ENCODE measurements at regions not wholly inside any gene's neighbourhood (a gene's known extent, or its start where the extent isn't known, plus 50 kb on each side); places are given as distances from the start of the nearest gene placed in this dataset.
A peak's percentile ranks its signal among the peaks of the same experiment; 100 is the strongest.

- Mint-ChIP-seq H3K9me3 (ENCODE audit: unreplicated experiment) (no peaks in the 10 kb centered on the region), H3K27ac (ENCODE audit: unreplicated experiment) (no peak overlapping the region), H3K27me3 (ENCODE audit: unreplicated experiment) (peaks cover 1% of the 10 kb centered on the region), H3K4me3 (ENCODE audit: unreplicated experiment) (no peak overlapping the region), H3K36me3 (ENCODE audit: low read depth, unreplicated experiment) (peaks cover 3% of the 10 kb centered on the region), H3K4me1 (ENCODE audit: unreplicated experiment) (no peaks in the 10 kb centered on the region)
- DNase-seq (ENCODE audit: low spot score): no peak
- no peak for TF ChIP-seq CTCF (IDR thresholded peaks at IDR 0.05; ENCODE audit: unreplicated experiment)
These were observed 70.4 kb upstream of the UQCRFS1 start for GRCh38 chr19:29283366-29283765.

GRCh38 chr19:29285187-29285687 lies 72.3 kb upstream of the UQCRFS1 start:
- DNase-seq (ENCODE audit: low spot score): no peak
- Mint-ChIP-seq H3K27ac (ENCODE audit: unreplicated experiment) (no peak overlapping the region), H3K9me3 (ENCODE audit: unreplicated experiment) (no peaks in the 10 kb centered on the region), H3K4me3 (ENCODE audit: unreplicated experiment) (no peak overlapping the region), H3K27me3 (ENCODE audit: unreplicated experiment) (peaks cover 1% of the 10 kb centered on the region), H3K36me3 (ENCODE audit: low read depth, unreplicated experiment) (peaks cover 3% of the 10 kb centered on the region), H3K4me1 (ENCODE audit: unreplicated experiment) (no peaks in the 10 kb centered on the region)
- no peak for TF ChIP-seq CTCF (IDR thresholded peaks at IDR 0.05; ENCODE audit: unreplicated experiment)

- TF ChIP-seq CTCF (IDR thresholded peaks at IDR 0.05; ENCODE audit: unreplicated experiment): no peak
- Mint-ChIP-seq H3K27ac (ENCODE audit: unreplicated experiment) (no peak overlapping the region), H3K36me3 (ENCODE audit: low read depth, unreplicated experiment) (peaks cover 3% of the 10 kb centered on the region), H3K4me1 (ENCODE audit: unreplicated experiment) (no peaks in the 10 kb centered on the region), H3K9me3 (ENCODE audit: unreplicated experiment) (no peaks in the 10 kb centered on the region), H3K4me3 (ENCODE audit: unreplicated experiment) (no peak overlapping the region), H3K27me3 (ENCODE audit: unreplicated experiment) (peaks cover 1% of the 10 kb centered on the region)
- peak; percentile 62 for DNase-seq (ENCODE audit: low spot score)
These were observed 72.9 kb upstream of the UQCRFS1 start for GRCh38 chr19:29285878-29286277.

- Mint-ChIP-seq H3K36me3 (ENCODE audit: low read depth, unreplicated experiment) (peaks cover 3% of the 10 kb centered on the region), H3K4me3 (ENCODE audit: unreplicated experiment) (no peak overlapping the region), H3K27ac (ENCODE audit: unreplicated experiment) (no peak overlapping the region), H3K9me3 (ENCODE audit: unreplicated experiment) (no peaks in the 10 kb centered on the region), H3K27me3 (ENCODE audit: unreplicated experiment) (peaks cover 4% of the 10 kb centered on the region), H3K4me1 (ENCODE audit: unreplicated experiment) (no peaks in the 10 kb centered on the region)
- TF ChIP-seq CTCF (IDR thresholded peaks at IDR 0.05; ENCODE audit: unreplicated experiment): no peak
- DNase-seq (ENCODE audit: low spot score): no peak
These were observed 74.1 kb upstream of the UQCRFS1 start for GRCh38 chr19:29287061-29287460.

GRCh38 chr19:29288256-29288655 lies 75.3 kb upstream of the UQCRFS1 start:
- Mint-ChIP-seq H3K27ac (ENCODE audit: unreplicated experiment) (no peak overlapping the region), H3K4me1 (ENCODE audit: unreplicated experiment) (no peaks in the 10 kb centered on the region), H3K36me3 (ENCODE audit: low read depth, unreplicated experiment) (peaks cover 3% of the 10 kb centered on the region), H3K4me3 (ENCODE audit: unreplicated experiment) (peak overlapping the region; percentile 56), H3K9me3 (ENCODE audit: unreplicated experiment) (no peaks in the 10 kb centered on the region), H3K27me3 (ENCODE audit: unreplicated experiment) (peaks cover 4% of the 10 kb centered on the region)
- no peak for DNase-seq (ENCODE audit: low spot score)
- no peak for TF ChIP-seq CTCF (IDR thresholded peaks at IDR 0.05; ENCODE audit: unreplicated experiment)

All from endothelial cell (in vitro differentiated cells).